GM13976 (cell line): ENCODE measurements at regions not wholly inside any gene's neighbourhood (a gene's known extent, or its start where the extent isn't known, plus 50 kb on each side); places are given as distances from the start of the nearest gene placed in this dataset.

ENCODE experiments used
- DNase-seq: peaks from one replicate; pipeline ENCODE4 v3.0.0; 2012; ENCODE audit warnings: low spot score
- CTCF ChIP-seq: IDR thresholded peaks from 2 replicates; pipeline ENCODE4 v1.5.1; 2012; ENCODE audit warnings: borderline replicate concordance, mild to moderate bottlenecking; ENCODE audit not compliant: insufficient read depth; ENCODE audit errors: extremely low read depth, missing control alignments, control extremely low read depth
- in situ Hi-C: fragments of 300-500 bp; cut with MboI; formaldehyde crosslinking; loops from one replicate; pipeline ENCODE4 v1.12.0; 2022; ENCODE audit warnings: low sequenced_read_pairs, mixed read lengths, inconsistent platforms; ENCODE audit not compliant: unreplicated experiment

GRCh38 chr2:219692521-219692920 is 65.1 kb downstream of the SLC4A3 start:
- no peak for TF ChIP-seq CTCF
- in situ Hi-C loops: loop anchor here (10.0 kb wide), 1 partner anchor 158 kb away; no protein-coding TSS in a partner anchor
- DNase-seq: no peak

GRCh38 chr2:219695145-219695709 is 67.8 kb downstream of the SLC4A3 start:
- in situ Hi-C loops: loop anchor here (10.0 kb wide), 1 partner anchor 160 kb away; no protein-coding TSS in a partner anchor
- DNase-seq: no peak
- no peak for TF ChIP-seq CTCF

GRCh38 chr2:219697811-219698747 is 70.6 kb downstream of the SLC4A3 start:
- TF ChIP-seq CTCF: no peak
- in situ Hi-C loops: loop anchor here (10.0 kb wide), 1 partner anchor 163 kb away; no protein-coding TSS in a partner anchor
- DNase-seq: no peak

- TF ChIP-seq CTCF: no peak
- no peak for DNase-seq
- in situ Hi-C loops: loop anchor here (10.0 kb wide), 1 partner anchor 164 kb away; no protein-coding TSS in a partner anchor
Measured at GRCh38 chr2:219698748-219699439, 71.5 kb downstream of the SLC4A3 start.

GRCh38 chr2:219699440-219699821 is 72.0 kb downstream of the SLC4A3 start:
- DNase-seq: no peak
- TF ChIP-seq CTCF: no peak
- in situ Hi-C loops: loop anchor here (10.0 kb wide), 1 partner anchor 165 kb away; no protein-coding TSS in a partner anchor

GRCh38 chr2:219701847-219702634 is 74.6 kb downstream of the SLC4A3 start:
- in situ Hi-C loops: no loop called here
- no peak for TF ChIP-seq CTCF
- DNase-seq: no peak
